ENCODE measurements at regions not wholly inside any gene's neighbourhood (a gene's known extent, or its start where the extent isn't known, plus 50 kb on each side); places are given as distances from the start of the nearest gene placed in this dataset.

DNA sequence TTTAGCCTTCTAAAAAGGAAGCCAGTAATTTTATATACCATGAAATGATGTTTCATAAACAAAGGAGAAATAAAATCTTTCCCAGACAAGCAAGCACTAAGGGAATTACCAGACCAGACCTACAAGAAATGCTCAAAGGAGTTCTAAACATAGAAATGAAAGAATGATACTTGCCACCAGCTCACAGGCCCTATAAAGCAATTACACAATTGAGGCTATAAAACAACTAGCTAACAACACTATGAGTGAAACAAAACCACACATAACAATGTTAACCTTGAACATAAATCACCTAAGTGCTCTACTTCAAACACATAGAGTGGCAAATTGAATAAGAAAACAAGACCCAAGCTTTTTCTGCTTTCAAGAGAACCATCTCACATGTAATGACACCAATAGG, 123.8 kb downstream of the BARHL2 start:
- Histone ChIP-seq H3K27me3 (no peaks in the 10 kb centered on the region), H3K27ac (no peak overlapping the region), H3K4me1 (ENCODE audit: insufficient read depth) (no peaks in the 10 kb centered on the region), H3K4me3 (no peak overlapping the region), H3K9me3 (no peaks in the 10 kb centered on the region), H3K36me3 (no peaks in the 10 kb centered on the region)
- TF ChIP-seq, protein P1, sequence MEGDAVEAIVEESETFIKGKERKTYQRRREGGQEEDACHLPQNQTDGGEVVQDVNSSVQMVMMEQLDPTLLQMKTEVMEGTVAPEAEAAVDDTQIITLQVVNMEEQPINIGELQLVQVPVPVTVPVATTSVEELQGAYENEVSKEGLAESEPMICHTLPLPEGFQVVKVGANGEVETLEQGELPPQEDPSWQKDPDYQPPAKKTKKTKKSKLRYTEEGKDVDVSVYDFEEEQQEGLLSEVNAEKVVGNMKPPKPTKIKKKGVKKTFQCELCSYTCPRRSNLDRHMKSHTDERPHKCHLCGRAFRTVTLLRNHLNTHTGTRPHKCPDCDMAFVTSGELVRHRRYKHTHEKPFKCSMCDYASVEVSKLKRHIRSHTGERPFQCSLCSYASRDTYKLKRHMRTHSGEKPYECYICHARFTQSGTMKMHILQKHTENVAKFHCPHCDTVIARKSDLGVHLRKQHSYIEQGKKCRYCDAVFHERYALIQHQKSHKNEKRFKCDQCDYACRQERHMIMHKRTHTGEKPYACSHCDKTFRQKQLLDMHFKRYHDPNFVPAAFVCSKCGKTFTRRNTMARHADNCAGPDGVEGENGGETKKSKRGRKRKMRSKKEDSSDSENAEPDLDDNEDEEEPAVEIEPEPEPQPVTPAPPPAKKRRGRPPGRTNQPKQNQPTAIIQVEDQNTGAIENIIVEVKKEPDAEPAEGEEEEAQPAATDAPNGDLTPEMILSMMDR (IDR thresholded peaks at IDR 0.05): no peak
- TF ChIP-seq EP300 (IDR thresholded peaks at IDR 0.05) (no peak), POLR2A (IDR thresholded peaks at IDR 0.05) (no peak)
- intact Hi-C loops (cut with DNase I): no loop called here
- DNase-seq: no peak

DNA sequence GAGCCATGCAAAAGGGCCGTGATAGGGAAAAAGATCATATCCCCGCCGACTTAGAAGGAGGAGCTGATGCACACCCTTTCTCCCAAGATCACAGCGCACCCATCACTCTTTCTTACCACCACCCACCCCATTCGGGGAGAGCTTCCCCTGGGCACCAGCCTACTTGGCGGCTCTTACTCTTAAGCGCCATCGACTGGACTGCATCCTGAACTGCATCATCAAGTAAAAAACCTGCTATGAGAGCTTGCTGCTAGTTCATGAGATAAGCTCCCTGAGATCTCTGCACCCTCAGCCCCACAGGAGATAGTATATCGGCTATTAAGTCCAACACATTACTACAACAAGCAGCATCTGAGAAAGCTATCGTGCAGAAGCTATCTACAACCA, 125.1 kb downstream of the BARHL2 start:
- Histone ChIP-seq H3K9me3 (no peaks in the 10 kb centered on the region), H3K4me3 (no peak overlapping the region), H3K27me3 (no peaks in the 10 kb centered on the region), H3K36me3 (no peaks in the 10 kb centered on the region), H3K4me1 (ENCODE audit: insufficient read depth) (no peaks in the 10 kb centered on the region), H3K27ac (no peak overlapping the region)
- DNase-seq: no peak
- 59 to 67% (median 64%) methylated on average over 10 of the region's 10 CpGs for WGBS, 3 donors
- intact Hi-C loops (cut with DNase I): no loop called here
- TF ChIP-seq, protein P1 (IDR thresholded peaks at IDR 0.05): no peak
- no peak for TF ChIP-seq POLR2A (IDR thresholded peaks at IDR 0.05)
- no peak for TF ChIP-seq EP300 (IDR thresholded peaks at IDR 0.05)

DNA sequence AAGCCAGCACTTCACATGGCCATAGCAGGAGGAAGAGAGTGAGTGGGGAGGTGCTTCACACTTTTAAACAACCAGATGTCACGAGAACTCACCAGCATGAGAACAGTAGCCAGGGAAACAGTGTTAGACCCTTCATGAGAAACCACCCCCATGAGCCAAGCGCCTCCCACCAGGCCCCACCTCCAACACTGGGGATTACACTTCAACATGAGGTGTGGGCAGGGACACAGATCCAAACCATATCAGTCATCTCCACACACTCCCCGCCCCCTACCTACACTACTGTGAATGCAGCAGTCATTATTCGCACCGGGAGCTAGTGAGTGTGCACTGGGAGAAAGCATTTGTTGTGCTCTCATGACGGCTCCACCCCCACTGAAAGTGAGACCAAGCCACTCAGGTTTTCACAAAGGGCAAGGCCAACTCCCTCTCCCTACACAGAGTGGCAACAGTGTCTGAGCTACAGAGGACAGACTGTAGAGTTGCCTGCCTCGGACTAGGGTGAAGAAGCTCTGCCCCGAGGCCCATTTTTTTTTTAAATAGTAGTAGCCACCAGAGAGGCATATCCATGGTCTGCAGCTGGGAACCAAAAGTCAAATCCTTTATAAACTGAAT, 125.6 kb downstream of the BARHL2 start:
- Histone ChIP-seq H3K27me3 (no peaks in the 10 kb centered on the region), H3K27ac (no peak overlapping the region), H3K4me3 (no peak overlapping the region), H3K9me3 (no peaks in the 10 kb centered on the region), H3K36me3 (no peaks in the 10 kb centered on the region), H3K4me1 (ENCODE audit: insufficient read depth) (no peaks in the 10 kb centered on the region)
- no peak for TF ChIP-seq EP300 (IDR thresholded peaks at IDR 0.05)
- TF ChIP-seq, protein P1 (IDR thresholded peaks at IDR 0.05): no peak
- no peak for TF ChIP-seq POLR2A (IDR thresholded peaks at IDR 0.05)
- intact Hi-C loops (cut with DNase I): no loop called here
- no peak for DNase-seq
- 54 to 59% (median 56%) methylated on average over 8 of the region's 8 CpGs for WGBS, 3 donors

GRCh38 chr1:90580176-90580575, 136.9 kb downstream of the BARHL2 start:
- no peak overlapping the region for H3K4me3 ChIP-seq
- no peaks in the 10 kb centered on the region for H3K9me3 ChIP-seq
- H3K36me3 ChIP-seq: no peaks in the 10 kb centered on the region
- TF ChIP-seq, protein P1 (IDR thresholded peaks at IDR 0.05): no peak
- no peak for TF ChIP-seq EP300 (IDR thresholded peaks at IDR 0.05)
- no peak for TF ChIP-seq POLR2A (IDR thresholded peaks at IDR 0.05)
- H3K27me3 ChIP-seq: no peaks in the 10 kb centered on the region
- 55 to 71% (median 55%) methylated on average over 3 of the region's 3 CpGs for WGBS, 3 donors
- no peaks in the 10 kb centered on the region for H3K4me1 ChIP-seq (ENCODE audit: insufficient read depth)
- no peak overlapping the region for H3K27ac ChIP-seq
- DNase-seq: no peak
- intact Hi-C loops (cut with DNase I): no loop called here

All from ovary (tissue), 7 donors.